ENCODE measurements at regions not wholly inside any gene's neighbourhood (a gene's known extent, or its start where the extent isn't known, plus 50 kb on each side); places are given as distances from the start of the nearest gene placed in this dataset.

DNA sequence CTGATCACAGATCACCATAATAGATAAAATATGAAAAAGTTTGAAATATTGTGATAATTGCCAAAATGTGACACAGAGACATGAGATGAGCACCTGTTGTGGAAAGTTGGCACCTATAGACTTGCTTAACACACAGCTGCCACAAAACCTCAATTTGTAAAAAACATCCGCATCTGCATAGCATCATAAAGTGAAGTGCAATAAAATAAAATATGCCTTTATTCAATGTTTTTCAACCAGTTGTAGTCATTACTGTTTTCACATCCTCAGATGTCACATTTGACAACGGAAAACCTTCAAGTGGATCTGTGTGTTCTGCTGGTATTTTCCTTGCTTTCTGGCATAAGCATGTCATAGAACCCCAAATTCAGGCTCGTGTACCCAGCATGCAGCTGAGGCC lies 50.2 kb upstream of the IFNGR1 start:
- no peak for TF ChIP-seq ZNF18 (tag by site-specific recombination; IDR thresholded peaks at IDR 0.05)
- ChIA-PET POLR2A (no interaction called here), CTCF (interaction anchor here (0.7 to 3.1 kb wide), 4 partner anchors 32 to 321 kb away, joined by 3 to 52 read pairs (median 6); no protein-coding TSS in a partner anchor)

More for the DNA sequence above, 50.2 kb upstream of the IFNGR1 start:
- H3K4me3 ChIP-seq (ENCODE audit: low read depth, low read length): no peak overlapping the region
- no peaks in the 10 kb centered on the region for H3K36me3 ChIP-seq (ENCODE audit: control insufficient read depth in 2 of 2, insufficient read depth in 1 of 2, low read length in 2 of 2)
- H3K27ac ChIP-seq (ENCODE audit: extremely low read depth, low read depth, low read length): no peak overlapping the region
- H3K9me3 ChIP-seq (ENCODE audit: control insufficient read depth, insufficient read depth, low read depth, low read length): no peaks in the 10 kb centered on the region
- H3K4me1 ChIP-seq (ENCODE audit: control insufficient read depth, insufficient read depth, low read length): 0 out of 2 replicates have a peak, but pooled peaks cover 3% of the 10 kb centered on the region
